ENCODE measurements at regions not wholly inside any gene's neighbourhood (a gene's known extent, or its start where the extent isn't known, plus 50 kb on each side); places are given as distances from the start of the nearest gene placed in this dataset.

- Histone ChIP-seq H3K4me3 (no peak overlapping the region), H3K36me3 (no peaks in the 10 kb centered on the region), H3K9me3 (no peaks in the 10 kb centered on the region), H3K27ac (no peak overlapping the region), H3K27me3 (replicated peaks in 1 of 7) (no peaks in the 10 kb centered on the region), H3K4me1 (no peaks in the 10 kb centered on the region)
- WGBS, 5 donors = 76 to 88% (median 83%) methylated on average over 2 of the region's 2 CpGs
- DNase-seq = no peak
- intact Hi-C loops (cut with DNase I; ENCODE audit: low total_unique reads) = no loop called here
- TF ChIP-seq POLR2AphosphoS5 (IDR thresholded peaks at IDR 0.05) = no peak
- TF ChIP-seq POLR2A (IDR thresholded peaks at IDR 0.05) = no peak
- TF ChIP-seq CTCF (IDR thresholded peaks at IDR 0.05 in 8 of 11, conservative IDR thresholded peaks at IDR 0.05 in 3 of 11) = no peak
Observed at GRCh38 chr3:115438799-115439198, 184.5 kb upstream of the GAP43 start.

GRCh38 chr3:115445559-115445958 is 177.8 kb upstream of the GAP43 start:
- 88 to 97% (median 93%) methylated on average over 3 of the region's 3 CpGs for WGBS, 5 donors
- intact Hi-C loops (cut with DNase I; ENCODE audit: low total_unique reads) = no loop called here
- no peak overlapping the region for H3K27ac ChIP-seq

GRCh38 chr3:115448851-115449250 is 174.5 kb upstream of the GAP43 start:
- no peak for DNase-seq
- H3K4me3 ChIP-seq = no peak overlapping the region
- no peaks in the 10 kb centered on the region for H3K9me3 ChIP-seq
- no peak overlapping the region for H3K27ac ChIP-seq
- no peak for TF ChIP-seq POLR2A (IDR thresholded peaks at IDR 0.05)
- no peak for TF ChIP-seq POLR2AphosphoS5 (IDR thresholded peaks at IDR 0.05)
- no peak for TF ChIP-seq CTCF (IDR thresholded peaks at IDR 0.05 in 8 of 11, conservative IDR thresholded peaks at IDR 0.05 in 3 of 11)
- intact Hi-C loops (cut with DNase I; ENCODE audit: low total_unique reads) = no loop called here
- WGBS, 5 donors = 37 to 80% (median 45%) methylated on average over 2 of the region's 2 CpGs
- no peaks in the 10 kb centered on the region for H3K27me3 ChIP-seq (replicated peaks in 1 of 7)
- H3K36me3 ChIP-seq = no peaks in the 10 kb centered on the region
- no peaks in the 10 kb centered on the region for H3K4me1 ChIP-seq

More at GRCh38 chr3:115445559-115445958, 177.8 kb upstream of the GAP43 start:
- no peak for DNase-seq
- H3K27me3 ChIP-seq (replicated peaks in 1 of 7) = no peaks in the 10 kb centered on the region
- H3K4me1 ChIP-seq = no peaks in the 10 kb centered on the region
- H3K9me3 ChIP-seq = no peaks in the 10 kb centered on the region
- TF ChIP-seq POLR2A (IDR thresholded peaks at IDR 0.05) (no peak), POLR2AphosphoS5 (IDR thresholded peaks at IDR 0.05) (no peak), CTCF (IDR thresholded peaks at IDR 0.05 in 8 of 11, conservative IDR thresholded peaks at IDR 0.05 in 3 of 11) (no peak)
- no peaks in the 10 kb centered on the region for H3K36me3 ChIP-seq
- no peak overlapping the region for H3K4me3 ChIP-seq

GRCh38 chr3:115450036-115450435 is 173.3 kb upstream of the GAP43 start:
- H3K4me1 ChIP-seq = no peaks in the 10 kb centered on the region
- 56 to 70% (median 64%) methylated on average over 4 of the region's 4 CpGs for WGBS, 5 donors
- intact Hi-C loops (cut with DNase I; ENCODE audit: low total_unique reads) = no loop called here
- H3K9me3 ChIP-seq = peaks cover 0 to 6% (median 4%) of the 10 kb centered on the region in 8 donors
- no peak for DNase-seq
- H3K36me3 ChIP-seq = no peaks in the 10 kb centered on the region
- H3K4me3 ChIP-seq = no peak overlapping the region
- no peaks in the 10 kb centered on the region for H3K27me3 ChIP-seq (replicated peaks in 1 of 7)
- TF ChIP-seq POLR2AphosphoS5 (IDR thresholded peaks at IDR 0.05) (no peak), CTCF (IDR thresholded peaks at IDR 0.05 in 8 of 11, conservative IDR thresholded peaks at IDR 0.05 in 3 of 11) (no peak), POLR2A (IDR thresholded peaks at IDR 0.05) (no peak)
- no peak overlapping the region for H3K27ac ChIP-seq

Measured in spleen (tissue), 11 donors.